GM12892 (cell line): ENCODE measurements at regions not wholly inside any gene's neighbourhood (a gene's known extent, or its start where the extent isn't known, plus 50 kb on each side); places are given as distances from the start of the nearest gene placed in this dataset.

Source experiments
- POLR2A ChIP-seq: IDR thresholded peaks from 2 replicates; pipeline ENCODE4 v1.6.1; 2011; ENCODE audit warnings: low read depth, low read length, control low read depth
- POLR2AphosphoS5 ChIP-seq: IDR thresholded peaks from 2 replicates; pipeline ENCODE4 v1.6.1; 2011; ENCODE audit warnings: low read depth, low read length, control low read depth
- TAF1 ChIP-seq: IDR thresholded peaks from 2 replicates; pipeline ENCODE4 v1.6.1; 2011; ENCODE audit warnings: low read depth, mild to moderate bottlenecking, control low read depth, low read length, borderline replicate concordance

DNA sequence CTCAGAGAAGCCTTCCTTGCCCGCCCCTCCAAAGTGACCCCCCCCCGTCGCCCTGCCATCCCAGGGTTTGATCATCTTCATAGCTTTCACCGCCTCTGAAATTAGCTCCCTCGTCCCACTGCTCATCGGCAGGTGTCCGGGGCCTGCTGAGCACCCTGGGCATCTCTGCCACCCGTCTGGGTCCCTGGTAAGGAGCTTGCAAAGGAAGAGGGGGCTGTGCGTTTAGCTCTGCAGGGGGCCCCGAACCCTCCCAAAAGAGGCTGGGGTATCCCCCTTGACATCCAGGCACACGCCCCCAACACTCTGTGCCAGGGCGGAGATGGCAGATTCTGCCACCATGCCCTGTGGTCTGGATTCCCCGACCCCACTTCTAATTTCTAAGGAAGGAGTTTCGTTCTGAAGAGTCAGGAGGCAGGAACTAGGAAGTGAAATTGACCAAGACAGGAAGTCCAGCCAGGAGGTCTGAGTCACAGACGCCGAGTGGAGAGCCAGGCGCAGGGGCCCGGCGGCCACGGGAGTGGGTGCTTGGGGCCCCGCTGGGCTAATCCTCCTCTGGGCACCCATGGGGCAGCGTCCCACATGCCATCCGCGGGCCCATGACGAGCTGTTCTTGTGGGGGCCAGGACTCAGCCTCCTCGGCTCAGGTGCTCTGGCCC is 95.7 kb downstream of the RFLNA start:
- TF ChIP-seq POLR2A, result no peak
- no peak for TF ChIP-seq TAF1
- no peak for TF ChIP-seq POLR2AphosphoS5
